HL-60 (cell line): ENCODE measurements at regions not wholly inside any gene's neighbourhood (a gene's known extent, or its start where the extent isn't known, plus 50 kb on each side); places are given as distances from the start of the nearest gene placed in this dataset.

Experiments used
- DNase-seq, 2 experiments: peaks; one replicate each; pipeline ENCODE4 v3.0.0-alpha.2; 2010 to 2020; ENCODE audit warnings: low read depth in 1 of 2, low spot score in 1 of 2
- H3K27ac ChIP-seq: fragments of 250-450 bp; sonication (Bioruptor Pico); replicated peaks from 2 replicates; pipeline ENCODE4 v1.5.1; 2020; ENCODE audit warnings: mild to moderate bottlenecking, moderate library complexity
- H3K27me3 ChIP-seq: fragments of 250-450 bp; sonication (Bioruptor Pico); 2 replicates; pipeline ENCODE4 v1.5.1; 2021; ENCODE audit warnings: mild to moderate bottlenecking, moderate library complexity; ENCODE audit not compliant: insufficient read depth, poor library complexity, severe bottlenecking
- H3K4me3 ChIP-seq: replicated peaks from 2 replicates; pipeline ENCODE4 v1.5.1; 2011; ENCODE audit warnings: mild to moderate bottlenecking, control low read depth, low read length; ENCODE audit not compliant: insufficient read depth
- CTCF ChIP-seq: IDR thresholded peaks from one replicate; pipeline ENCODE4 v1.5.1; 2011; ENCODE audit warnings: low read length, control low read depth, inconsistent platforms; ENCODE audit not compliant: insufficient read depth
- GABPA ChIP-seq: IDR thresholded peaks from 2 replicates; pipeline ENCODE4 v1.6.1; 2012; ENCODE audit warnings: low read depth
- POLR2AphosphoS5 ChIP-seq: IDR thresholded peaks from 2 replicates; pipeline ENCODE4 v1.6.1; 2012; ENCODE audit warnings: low read depth
- REST ChIP-seq: IDR thresholded peaks from 2 replicates; pipeline ENCODE4 v1.6.1; 2012; ENCODE audit warnings: low read depth; ENCODE audit not compliant: insufficient replicate concordance
- SPI1 ChIP-seq: IDR thresholded peaks from 2 replicates; pipeline ENCODE4 v1.6.1; 2012; ENCODE audit warnings: low read depth, mild to moderate bottlenecking, borderline replicate concordance

- no peak for DNase-seq
- H3K27me3 ChIP-seq: no peaks in the 10 kb centered on the region
- TF ChIP-seq SPI1: no peak
- no peak for TF ChIP-seq CTCF
- TF ChIP-seq REST: no peak
- TF ChIP-seq GABPA: no peak
- no peak for TF ChIP-seq POLR2AphosphoS5
- H3K27ac ChIP-seq: no peak overlapping the region
- no peak overlapping the region for H3K4me3 ChIP-seq
Measured at GRCh38 chr4:145414226-145414625, 67.4 kb upstream of the SMAD1 start.

- TF ChIP-seq GABPA (no peak), SPI1 (no peak)
- Histone ChIP-seq H3K27me3 (no peaks in the 10 kb centered on the region), H3K27ac (no peak overlapping the region), H3K4me3 (no peak overlapping the region)
- no peak for DNase-seq
Measured at GRCh38 chr4:145406970-145407369, 74.7 kb upstream of the SMAD1 start.

- H3K27ac ChIP-seq: no peak overlapping the region
- H3K27me3 ChIP-seq: no peaks in the 10 kb centered on the region
- TF ChIP-seq SPI1 (no peak), CTCF (no peak), GABPA (no peak), REST (no peak), POLR2AphosphoS5 (no peak)
- no peak for DNase-seq
- H3K4me3 ChIP-seq: no peak overlapping the region
Measured at GRCh38 chr4:145404761-145405160, 76.9 kb upstream of the SMAD1 start.

GRCh38 chr4:145396581-145396980 is 85.1 kb upstream of the SMAD1 start:
- DNase-seq: no peak
- no peak overlapping the region for H3K4me3 ChIP-seq
- peaks cover 3% of the 10 kb centered on the region for H3K27me3 ChIP-seq
- H3K27ac ChIP-seq: no peak overlapping the region
- no peak for TF ChIP-seq SPI1
- no peak for TF ChIP-seq GABPA
- TF ChIP-seq REST: no peak
- TF ChIP-seq CTCF: no peak
- no peak for TF ChIP-seq POLR2AphosphoS5
